LoVo (cell line): ENCODE measurements at regions not wholly inside any gene's neighbourhood (a gene's known extent, or its start where the extent isn't known, plus 50 kb on each side); places are given as distances from the start of the nearest gene placed in this dataset.
A peak's percentile ranks its signal among the peaks of the same experiment; 100 is the strongest.
"Not testable (repeated sequence)": the region's sequence is repeated elsewhere in the genome, so short reads cannot be mapped to it uniquely, and the experiment has no call there.

Source experiments
- DNase-seq: peaks from one replicate; pipeline ENCODE4 v3.0.0-alpha.2; 2016; ENCODE audit warnings: low spot score

DNA sequence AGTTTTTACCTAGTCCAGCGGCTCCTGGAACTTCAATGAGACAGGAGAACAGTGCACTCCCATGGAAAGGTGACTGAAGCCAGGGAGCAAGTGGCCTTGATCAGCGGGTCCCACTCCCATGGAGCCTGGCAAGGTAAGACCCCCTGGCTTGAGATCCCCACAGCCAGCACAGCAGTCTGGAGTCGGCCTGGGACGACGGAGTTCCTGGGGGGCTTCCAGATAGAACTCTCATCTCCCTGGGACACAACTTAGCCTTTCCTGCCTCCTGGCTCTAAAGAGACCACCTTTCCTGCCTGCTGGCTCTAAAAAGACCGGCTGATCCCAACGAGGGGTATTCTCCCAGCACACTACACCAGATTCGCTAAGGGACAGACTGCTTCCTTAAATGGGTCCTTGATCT, 1279.0 kb upstream of the GOT2 start:
- no peak for DNase-seq

DNA sequence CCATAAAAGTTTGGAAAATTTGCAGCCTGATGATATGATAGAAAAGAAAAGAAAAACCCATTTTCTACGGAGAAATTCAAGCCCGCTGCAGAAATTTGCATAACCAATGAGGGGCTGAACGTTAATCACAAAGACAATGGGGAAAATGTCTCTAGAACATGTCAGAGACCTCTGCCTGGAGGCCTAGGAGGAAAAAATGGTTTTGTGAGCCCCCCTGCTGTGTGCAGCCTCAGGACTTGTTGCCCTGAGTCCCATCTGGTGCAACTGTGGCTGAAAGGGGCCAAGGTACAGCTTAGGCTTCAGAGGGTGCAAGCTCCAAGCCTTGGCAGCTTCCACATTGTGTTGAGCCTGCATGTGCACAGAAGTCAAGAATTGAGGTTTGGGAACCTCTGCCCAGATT, 1267.4 kb upstream of the GOT2 start:
- no peak for DNase-seq

DNA sequence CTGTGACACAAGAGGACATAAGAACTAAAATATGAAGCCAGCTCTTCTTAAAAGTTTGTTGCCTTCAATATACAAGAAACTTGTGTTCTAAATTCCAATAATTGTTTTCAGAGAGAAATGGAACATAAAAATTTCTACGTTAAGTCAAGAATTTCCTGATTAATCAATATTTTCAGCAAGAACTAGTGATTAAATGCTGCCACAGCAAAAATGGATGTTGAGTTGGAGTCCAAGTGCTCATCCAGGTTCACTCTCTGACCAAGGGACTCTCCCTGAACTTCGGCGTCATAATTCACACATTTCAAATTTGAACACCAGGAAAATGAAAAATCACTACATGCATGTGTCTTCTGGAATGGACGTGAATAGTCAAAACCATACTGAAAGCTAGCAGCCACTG, 1263.6 kb upstream of the GOT2 start:
- DNase-seq: no peak

DNA sequence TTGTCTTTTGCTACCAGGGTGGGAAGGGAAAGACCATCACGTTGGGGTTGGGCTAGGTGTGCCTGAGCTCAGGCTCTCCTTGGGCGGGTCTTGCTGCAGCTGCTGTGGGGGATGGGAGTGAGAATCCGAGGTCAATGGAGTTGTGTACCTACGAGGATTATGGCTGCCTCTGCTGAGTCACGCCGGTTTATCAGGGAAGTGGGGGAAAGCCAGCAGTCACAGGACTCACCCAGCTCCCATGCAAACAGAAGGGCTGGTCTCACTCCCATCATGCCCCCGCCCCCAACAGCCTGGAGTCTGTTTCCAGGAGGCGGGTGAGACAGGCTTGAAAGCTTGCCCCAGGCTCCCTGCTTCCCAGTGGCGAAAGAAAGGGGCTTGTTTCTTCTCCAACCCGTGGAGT, 1259.0 kb upstream of the GOT2 start:
- peak; percentile 25 for DNase-seq

DNA sequence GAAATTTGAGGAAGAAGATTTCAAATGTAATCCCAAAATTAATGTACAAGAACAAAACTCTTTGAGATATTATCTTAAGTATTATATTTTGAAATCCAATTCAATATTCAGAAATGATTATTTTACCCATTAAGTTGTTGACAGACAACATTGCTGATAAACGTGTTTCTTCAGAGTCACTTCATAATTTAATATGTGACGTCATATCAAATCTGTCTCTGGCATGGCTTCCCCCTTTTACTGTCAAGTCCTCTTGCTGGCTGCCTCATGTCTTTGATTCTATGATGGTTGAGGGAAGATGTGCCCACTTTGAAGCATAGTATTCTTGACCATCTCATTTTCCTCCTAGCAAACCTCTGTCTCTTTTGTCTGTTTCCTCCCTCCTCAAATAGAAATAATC, 1257.1 kb upstream of the GOT2 start:
- DNase-seq: no peak

DNA sequence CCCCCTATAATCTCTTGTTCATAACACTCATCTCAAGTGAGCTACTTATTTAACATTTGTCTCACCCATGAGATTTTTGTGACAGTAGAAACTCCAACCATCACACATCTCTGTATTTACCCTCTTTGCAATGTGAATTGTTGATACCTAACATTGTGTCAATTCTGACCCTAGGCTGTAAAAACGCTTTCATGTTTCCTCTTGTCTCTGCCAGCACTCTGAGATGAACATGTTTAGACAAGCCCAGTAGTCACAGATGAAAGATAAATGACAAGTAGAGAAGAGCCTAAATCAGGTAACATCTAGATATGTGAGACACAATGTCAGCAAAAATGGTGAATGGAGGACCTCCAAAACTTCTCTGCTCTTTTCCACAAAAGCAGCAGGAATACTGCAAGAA, 1254.5 kb upstream of the GOT2 start:
- no peak for DNase-seq

DNA sequence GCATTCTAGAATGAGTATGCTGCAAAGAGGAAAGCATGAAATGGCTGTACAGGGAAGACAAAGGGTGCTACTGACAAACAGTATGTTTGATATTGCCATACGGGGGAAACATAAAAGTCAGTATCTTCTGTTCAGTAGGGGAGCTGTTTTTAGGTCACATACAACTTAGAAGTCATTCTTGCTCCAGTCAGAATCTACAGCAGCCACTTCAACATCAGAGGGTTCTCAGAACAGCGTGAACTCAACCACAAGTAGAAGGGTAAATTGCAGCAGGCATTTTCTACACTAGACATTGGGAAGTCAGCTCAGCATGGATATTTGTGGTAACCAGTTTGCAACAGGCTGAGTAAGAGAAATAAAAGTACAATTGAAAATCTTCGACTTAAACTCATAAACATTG, 1241.8 kb upstream of the GOT2 start:
- no peak for DNase-seq

DNA sequence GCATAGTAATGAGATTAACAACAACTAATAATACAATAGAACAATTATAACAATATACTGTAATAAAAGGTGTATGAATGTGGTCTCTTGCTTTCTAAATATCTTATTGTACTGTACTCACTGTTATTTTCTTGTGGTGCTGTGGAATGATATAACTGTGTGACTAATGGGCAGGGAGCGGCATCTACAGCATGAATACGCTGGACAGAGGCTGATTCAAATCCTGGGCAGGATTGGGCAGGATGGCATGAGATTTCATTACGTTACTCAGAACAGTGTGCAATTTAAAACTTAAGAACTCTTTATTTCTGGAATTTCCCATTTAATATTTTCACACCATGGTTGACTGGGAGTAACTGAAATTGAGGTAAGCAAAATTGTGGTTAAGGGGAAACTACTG, 1239.8 kb upstream of the GOT2 start:
- no peak for DNase-seq

DNA sequence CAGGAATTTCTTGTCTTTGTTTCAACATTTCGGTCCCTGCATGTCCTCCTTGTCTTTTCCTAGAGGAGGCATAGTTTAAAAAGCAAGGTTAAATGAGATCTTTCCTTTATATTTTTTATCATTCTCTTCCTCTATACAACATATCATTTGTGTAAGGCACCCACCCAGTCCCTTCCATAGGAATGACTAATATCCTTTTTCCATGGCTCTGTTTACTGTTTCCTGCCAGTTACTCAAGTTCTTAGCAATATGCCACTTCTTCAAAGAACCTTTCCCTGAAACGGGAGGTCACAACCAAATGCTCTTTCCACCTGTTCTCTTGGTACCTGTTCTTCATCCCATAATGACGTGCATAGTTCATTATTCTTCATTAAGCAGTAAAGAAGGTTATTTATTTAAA, 1237.1 kb upstream of the GOT2 start:
- DNase-seq: no peak

DNA sequence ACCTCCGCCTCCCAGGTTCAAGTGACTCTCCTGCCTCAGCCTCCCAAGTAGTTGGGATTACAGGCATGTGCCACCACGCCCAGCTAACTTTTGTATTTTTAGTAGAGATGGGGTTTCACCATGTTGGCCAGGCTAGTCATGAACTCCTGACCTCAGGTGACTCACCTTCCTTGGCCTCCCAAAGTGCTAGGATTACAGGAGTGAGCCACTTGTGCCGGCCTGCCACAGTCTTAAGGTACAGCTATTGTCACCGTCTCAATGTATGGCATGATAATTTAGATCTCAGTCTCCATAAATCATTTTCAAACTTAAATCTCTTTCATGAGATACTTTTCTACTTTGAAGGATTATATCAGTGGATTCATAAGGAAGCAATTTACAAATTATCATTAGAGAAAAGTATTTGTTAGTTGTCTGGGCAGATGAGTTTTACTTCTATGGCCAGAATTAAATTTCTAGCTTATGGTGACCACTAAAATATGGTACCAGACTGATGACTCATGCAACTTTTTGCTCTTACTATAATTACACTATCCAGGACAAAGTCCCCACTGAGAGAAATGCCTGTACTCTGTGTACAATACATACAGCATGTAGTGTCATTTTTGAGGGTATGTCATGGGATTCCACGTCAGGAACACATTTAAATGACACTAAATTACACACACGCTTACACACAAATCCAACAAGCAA, 1230.3 kb upstream of the GOT2 start:
- DNase-seq: no peak

DNA sequence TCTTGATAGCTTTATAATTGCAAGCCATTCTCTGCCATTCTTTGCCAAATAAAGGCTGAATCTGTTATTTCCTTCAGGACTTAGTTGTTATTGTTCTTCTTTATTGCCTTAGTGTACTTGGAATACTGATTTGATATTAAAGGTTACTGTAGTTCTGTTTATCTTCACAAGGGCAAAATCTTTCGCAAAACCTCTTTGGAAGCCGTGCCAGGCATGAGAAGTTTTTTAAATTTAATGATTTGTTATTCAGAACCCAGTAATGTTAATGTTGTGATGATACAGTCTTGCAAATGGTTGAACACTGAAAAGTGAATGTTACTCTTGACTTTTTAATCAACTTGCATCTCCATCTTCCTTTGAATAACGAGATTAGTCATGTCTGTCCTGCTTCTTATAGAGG, 1225.2 kb upstream of the GOT2 start:
- no peak for DNase-seq

DNA sequence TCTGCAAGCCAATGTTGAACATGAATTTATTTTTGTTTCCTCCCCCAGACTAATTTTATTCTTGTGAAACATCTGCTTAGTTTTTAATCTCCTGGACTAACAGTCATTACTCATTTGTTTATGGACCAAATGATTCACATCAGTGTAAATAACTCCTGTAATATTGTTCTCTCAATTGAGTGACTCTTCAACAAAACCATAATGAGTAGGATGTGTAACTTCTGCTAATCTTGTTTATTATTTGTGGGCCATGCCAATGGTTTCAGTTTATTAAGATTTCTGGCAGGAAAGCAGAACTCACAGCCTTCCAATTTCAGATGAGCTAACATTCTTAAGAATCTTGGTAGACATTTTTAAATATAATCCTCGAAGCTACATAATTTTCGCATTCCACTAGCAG, 1216.3 kb upstream of the GOT2 start:
- no peak for DNase-seq

DNA sequence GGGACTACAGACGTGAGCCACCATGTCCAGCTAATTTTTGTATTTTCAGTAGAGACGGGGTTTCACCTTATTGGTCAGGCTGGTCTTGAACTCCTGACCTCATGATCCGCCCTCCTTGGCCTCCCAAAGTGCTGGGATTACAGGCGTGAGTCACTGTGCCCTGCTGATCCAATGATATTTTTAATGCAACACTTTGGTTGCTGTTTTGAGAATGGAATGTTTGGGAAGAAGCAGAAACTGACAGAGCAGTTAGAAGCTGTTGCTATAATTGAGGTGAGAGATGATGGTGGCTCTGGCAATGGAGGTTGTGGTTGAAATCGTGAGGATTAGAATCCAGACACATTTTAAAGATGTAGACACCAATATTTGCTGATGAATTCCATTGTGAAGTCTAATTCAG, 1209.9 kb upstream of the GOT2 start:
- DNase-seq: not testable (repeated sequence)

DNA sequence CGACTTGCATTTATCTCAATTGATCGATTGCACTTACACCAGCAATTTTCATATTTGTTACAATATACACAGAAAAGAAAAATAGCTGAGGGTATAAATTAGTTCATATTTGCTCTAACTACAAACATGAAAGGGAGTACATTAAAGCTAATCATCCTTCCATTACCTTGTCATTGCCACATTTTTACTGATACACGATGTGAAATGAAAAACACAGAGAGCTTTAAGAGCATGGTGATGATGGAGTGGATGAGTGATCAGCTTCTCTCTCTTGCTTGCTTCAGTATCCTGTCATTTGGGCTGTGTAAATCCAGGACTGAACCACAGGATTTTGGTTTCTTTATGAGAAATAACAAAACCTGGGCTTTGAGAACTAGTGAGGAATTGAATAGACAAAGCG, 1207.5 kb upstream of the GOT2 start:
- DNase-seq: no peak

DNA sequence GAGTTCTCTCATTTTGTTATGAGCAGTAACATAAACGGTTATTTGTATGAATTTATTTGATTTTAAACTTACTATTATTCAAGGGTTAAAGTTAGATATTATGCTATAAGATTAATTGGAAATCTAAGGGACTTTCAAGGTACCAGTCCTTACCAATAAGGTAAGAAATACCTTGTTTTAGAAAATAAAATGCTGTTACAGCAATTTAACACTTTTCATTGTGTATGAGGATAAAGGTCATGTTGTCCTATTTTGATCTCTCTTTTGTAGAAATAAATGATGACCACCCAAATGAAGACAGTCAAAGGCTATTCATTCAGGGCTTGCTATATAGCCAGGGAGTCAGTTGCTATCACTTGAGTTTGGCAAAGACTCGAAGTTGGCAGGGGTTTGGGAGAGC, 1185.9 kb upstream of the GOT2 start:
- DNase-seq: no peak

DNA sequence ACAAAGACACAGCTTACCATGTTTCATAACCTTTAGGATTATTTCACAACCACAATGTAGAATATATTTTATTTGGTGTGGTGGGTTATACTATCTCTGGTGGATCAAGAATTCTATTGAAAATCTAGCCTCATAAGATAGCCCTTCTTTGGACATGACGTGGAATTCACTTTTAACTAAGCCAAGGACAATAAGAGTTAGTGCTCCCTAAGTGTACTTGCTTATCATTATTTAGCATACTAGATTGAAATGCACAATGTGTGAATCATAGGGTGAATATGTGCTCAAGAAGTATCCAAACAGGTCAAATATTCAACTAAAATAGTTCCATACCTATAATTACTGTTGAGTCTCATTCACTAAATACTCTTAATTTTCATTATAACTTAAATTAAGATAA, 1179.5 kb upstream of the GOT2 start:
- no peak for DNase-seq

DNA sequence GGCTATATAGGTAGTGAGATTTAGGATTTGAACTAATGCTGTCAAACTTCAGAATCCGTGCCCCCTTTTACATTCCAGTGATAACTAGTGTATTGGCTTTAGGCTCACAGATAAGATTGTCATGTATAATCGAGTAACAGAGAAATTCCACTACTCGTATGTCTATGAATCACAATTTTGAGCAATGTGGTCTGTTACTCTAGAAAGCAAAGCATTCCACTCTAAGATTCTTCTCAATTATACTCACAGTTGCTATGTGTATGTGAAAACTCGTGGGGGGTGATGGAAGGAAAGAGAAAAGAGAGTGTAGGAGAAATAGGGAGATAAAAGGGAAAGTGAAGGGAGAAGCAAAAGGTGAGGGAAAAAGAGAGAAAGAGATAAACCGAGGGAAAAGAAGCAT, 1175.1 kb upstream of the GOT2 start:
- DNase-seq: no peak

DNA sequence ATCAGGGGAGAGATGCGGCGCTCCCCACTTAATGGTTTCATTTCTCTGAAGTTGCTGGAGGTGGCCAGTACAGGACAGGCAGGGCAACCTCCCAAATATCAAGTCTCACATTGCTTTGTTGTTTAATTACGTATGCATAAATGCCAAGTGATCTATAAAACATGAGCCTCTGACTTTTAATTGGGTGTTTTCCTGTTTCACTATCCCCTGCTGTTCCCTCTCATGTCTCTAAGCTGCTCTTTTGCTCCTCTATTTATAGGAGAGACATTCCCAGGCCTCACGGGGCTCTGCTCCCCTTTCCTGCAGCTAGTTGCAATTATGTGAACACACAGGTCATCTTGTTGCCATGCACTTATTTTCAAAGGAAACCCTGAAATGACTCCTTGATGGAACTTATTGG, 1173.5 kb upstream of the GOT2 start:
- no peak for DNase-seq

DNA sequence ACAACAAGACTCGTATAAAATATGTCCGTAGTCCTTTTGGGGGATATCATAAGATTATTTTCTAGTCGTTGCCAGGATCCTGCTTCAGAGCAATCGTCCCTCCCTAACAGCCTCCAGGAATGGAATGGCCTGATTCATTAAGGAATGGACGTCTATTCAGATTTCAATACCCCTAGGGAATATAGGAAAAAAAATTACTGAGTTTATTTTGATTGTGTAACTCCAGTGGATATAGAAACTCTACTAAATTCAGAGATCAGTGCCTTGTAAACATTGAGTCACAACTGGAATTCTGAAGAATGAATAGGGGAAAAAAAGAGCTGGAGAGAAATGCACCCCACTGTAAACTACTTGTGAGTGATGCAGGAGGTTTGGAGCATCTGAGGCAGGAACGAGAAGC, 1171.5 kb upstream of the GOT2 start:
- DNase-seq: no peak

DNA sequence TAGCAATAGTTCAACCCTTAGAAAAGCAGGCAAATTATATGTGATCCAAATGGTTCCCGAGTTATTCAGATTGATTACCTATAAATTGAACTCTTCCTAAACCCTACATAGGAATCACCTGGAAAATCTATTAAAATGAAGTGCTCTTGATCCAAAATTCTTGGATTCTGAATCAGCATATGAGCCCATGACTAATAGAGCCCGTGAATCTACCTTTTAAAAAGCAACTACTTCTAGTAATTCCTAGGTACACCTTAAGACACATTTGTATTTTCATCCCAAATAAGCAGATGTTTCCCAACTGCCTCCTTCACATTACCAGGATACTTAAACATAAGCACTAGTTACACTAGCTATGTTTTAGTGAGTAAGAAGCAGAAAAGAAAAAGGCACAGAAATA, 1171.0 kb upstream of the GOT2 start:
- no peak for DNase-seq

DNA sequence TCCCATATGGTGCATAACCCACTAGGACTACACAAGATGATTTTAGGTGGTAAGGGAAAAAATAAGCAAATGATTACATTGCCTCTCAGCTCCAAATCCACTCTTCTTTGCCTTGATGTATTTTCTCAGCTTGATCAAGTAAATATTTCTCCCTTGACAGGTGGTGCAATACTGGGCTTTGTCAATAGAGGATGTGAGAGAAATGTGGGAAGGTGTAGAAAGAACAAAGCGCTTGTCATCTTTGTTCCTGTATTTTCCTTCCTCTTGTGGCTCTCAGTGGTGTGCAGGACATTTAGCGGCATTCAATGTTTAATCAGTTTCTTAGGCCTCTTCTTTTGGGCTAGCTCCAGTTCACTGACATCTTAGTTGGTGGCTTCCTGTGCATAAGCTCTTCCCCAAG, 1165.8 kb upstream of the GOT2 start:
- no peak for DNase-seq

DNA sequence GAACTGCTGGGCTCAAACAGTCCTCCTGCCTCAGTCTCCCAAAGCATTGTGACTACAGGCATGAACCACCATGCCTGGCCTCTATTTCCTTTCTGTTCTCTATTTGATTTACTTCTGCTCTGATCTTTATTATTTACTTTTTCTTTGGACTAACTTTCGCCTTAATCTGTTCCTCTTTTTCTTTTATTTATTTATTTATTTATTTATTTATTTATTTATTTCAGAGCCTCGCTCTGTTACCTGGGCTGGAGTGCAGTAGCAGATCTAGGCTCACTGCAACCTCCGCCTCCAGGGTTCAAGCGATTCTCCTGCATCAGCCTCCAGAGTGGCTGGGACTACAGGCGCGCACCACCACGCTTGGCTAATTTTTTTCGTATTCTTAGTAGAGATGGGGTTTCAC, 1158.3 kb upstream of the GOT2 start:
- no peak for DNase-seq

DNA sequence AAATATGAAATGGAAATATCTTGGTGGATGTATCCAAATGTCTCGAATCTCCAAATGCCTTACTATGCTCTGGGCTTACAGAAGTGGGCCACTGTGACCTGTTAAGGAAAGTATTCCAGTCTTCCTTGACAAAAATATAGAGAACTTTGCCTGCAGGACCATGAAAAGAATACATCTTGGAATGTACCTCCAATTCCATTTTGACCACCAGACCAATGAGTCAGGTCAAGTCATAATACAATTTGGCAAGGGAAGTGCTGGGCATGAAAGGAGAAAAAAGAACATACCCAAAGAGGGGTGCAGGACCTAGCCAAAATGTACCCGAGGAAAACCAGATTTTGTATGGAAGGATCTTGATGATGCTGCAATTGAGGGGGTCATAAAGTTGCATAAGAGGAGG, 1153.7 kb upstream of the GOT2 start:
- DNase-seq: no peak

DNA sequence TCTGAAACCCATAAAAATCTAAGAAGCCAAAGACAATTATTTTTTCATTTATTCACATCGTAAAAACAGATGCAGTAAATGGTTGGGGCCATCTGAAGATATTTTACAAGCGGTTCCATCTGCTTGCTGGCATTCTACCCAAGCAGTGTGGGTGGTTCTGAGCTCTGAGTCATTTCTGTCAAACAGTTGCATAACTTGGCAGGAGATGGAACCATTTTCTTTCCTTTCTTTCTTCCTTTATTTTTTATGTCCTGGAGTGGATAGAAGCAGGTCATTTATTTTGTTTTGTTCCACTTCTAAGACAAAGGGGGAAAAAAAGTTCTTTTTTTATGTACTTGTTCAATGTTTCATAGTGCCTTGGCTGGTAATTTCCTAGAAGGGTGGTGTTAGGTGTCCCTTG, 1151.9 kb upstream of the GOT2 start:
- DNase-seq: peak; percentile 15

DNA sequence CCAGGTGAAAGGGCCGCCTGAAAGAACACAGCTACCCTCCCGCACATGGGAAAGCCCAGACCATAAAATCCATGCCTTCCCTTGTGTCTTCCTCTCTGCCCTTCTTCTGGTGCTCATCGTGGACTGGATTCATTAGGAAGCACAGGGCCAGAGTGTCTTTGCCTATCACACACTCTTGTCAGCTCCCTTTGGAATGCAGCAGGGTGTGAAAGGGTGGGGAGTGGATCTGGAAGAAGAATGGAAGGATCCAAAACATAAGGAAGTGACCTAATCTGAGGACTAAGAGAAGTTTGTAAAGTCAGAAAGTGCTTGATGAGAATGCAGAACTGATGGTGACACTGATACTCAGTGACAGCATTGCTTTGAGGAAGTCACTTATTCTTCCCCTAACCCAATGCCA, 1147.3 kb upstream of the GOT2 start:
- DNase-seq: no peak
